Stimulated activated CD4-positive, alpha-beta T cell treated with anti-CD3 and anti-CD28 coated beads, Interleukin-12 subunit alpha, Interleukin-12 subunit beta, amount 100 ng/mL, for 48 hours (primary cell): ENCODE measurements at regions not wholly inside any gene's neighbourhood (a gene's known extent, or its start where the extent isn't known, plus 50 kb on each side); places are given as distances from the start of the nearest gene placed in this dataset.

Experiments used
- DNase-seq, 3 donors: peaks; one replicate each; pipeline ENCODE4 v3.0.0-alpha.2; 2020; ENCODE audit warnings: low read depth in 2 of 3, low spot score in 1 of 3

DNA sequence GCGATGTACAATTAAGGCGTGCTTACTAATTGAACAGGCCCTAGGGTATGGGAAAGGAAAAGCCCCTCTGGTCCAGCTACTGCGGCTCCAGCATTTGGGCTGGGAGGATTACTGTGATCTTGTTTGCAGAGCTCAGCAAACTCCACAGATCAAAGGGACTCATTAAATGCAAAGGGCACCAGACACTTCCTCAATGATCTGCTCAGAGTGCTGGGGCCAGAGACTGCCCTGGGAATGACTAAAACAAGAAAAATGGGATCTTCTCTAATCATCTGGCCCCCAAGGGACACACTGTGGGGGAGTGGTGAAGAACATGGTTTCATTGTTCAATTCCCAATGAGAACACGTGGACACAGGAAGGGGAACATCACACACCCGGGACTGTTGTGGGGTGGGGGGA, 85.0 kb downstream of the MARCHF4 start:
- no peak for DNase-seq

- DNase-seq: no peak
These were observed 85.6 kb downstream of the MARCHF4 start for GRCh38 chr2:216286616-216287231.

GRCh38 chr2:216285701-216286100, 86.6 kb downstream of the MARCHF4 start:
- DNase-seq: no peak

DNA sequence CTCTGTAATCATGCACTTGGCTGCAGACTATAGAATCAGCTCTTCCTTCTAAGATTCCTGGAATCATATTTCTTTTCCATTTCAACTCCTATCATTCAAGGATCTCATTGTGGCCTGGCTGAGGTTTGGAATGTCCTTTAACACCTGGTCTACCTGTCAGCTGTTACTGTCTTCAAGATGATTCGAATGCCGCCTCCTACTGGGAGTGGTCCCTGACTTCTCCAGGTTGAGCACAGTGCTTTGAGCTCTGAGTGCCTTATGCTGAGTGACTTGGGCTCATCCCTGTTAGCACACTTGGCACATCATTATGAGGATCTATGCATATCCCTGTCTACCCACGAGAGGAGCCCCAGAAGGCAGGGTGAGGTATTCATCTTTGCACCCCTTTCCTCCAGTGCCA, 87.6 kb downstream of the MARCHF4 start:
- no peak for DNase-seq

DNA sequence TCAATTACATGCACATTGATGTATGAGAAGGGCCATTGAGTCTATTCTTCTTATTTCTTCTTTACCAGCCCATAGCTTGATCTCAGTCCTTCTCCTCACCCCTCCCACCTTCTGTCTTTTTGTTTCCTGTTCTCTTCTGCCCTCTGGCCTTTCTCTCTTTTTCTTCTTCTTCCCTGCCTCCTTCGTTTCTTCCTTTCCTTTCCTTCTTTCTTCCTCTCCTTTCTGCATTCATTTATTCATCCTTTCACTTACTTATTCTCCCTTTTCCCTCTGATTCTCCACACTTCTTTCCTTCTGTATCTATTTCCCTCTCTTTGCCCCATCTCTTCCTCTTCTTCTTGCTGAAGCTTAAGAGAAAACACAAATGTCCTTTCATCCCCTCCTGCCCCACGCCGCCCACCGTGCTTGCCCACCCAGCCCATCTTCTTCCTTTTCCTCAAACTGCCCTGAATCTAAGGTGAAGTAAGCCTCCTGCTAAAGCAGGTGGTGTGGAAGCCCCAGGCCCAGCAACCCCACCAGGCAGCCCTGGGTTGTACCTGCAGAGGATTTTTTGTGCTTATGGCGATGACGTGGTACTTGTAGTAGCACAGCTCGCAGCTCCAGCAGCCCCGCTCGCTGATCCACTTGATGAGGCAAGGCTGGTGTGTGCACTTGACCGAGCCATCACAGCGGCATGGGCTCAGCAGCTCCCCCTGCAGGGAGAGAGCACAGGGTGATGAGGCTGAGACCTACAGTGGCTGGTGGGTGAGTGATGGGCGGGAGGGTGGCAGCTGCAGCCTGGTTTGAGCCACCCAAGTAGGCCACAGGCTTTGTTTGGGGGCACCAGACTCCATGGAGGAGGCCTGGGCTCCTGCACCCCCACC, 89.0 kb downstream of the MARCHF4 start:
- DNase-seq: peak; percentile 8 to 32 (median 25)

- no peak for DNase-seq
These were observed 90.4 kb downstream of the MARCHF4 start for GRCh38 chr2:216281876-216282275.

GRCh38 chr2:216281316-216281715, 91.0 kb downstream of the MARCHF4 start:
- no peak for DNase-seq

- DNase-seq: no peak
These were observed 92.8 kb downstream of the MARCHF4 start for GRCh38 chr2:216279459-216279858.

- DNase-seq: no peak
These were observed 93.3 kb downstream of the MARCHF4 start for GRCh38 chr2:216279031-216279430.

DNA sequence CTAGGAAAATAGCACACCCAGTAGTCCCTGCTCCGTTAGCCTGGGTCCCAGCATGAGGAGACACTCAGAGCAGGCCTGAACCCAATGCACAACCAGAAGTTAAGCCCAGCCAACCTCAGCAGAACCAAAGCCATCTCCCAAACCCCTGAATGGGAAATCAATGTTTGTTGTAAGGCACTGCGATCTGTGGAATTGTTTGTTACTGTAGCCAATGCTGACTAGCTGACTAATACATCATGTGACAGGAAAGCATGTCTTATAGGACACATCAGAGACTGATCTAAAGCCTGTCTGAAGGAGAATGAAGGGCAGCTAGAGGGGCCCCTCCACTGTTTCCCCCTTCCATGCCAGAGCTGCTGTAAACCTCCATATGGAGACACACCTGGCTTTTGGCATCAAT, 96.4 kb downstream of the MARCHF4 start:
- no peak for DNase-seq

DNA sequence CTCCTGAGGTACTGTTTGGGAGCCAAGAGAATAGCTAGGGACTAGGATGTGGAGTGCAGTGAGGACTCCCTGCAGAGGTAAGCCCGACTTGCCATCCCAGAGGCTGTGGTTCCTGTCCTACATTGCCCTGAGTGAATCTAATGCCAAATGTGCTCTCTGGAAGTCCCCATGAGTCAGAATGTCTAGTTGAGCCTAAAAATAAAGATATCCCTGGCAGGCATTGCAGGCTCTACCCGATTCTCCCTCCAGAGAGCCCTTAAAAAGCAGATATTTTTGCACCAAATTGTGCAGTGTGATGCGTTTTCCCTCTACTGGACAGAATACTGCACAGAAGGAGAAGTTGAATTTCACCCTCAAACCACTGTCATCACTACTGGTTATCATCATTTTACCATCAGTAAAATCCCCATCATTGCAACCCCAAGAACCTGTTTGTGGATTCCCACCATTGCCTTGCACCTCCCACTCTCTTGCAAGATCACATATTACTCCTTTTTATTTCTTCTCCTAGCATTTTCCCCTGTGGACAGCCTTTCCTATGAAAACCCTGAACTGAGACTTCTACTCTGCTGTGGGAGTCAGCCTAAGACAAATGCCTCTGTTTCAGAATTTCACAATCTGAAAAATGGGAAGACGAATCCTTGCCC, 98.0 kb downstream of the MARCHF4 start:
- no peak for DNase-seq

DNA sequence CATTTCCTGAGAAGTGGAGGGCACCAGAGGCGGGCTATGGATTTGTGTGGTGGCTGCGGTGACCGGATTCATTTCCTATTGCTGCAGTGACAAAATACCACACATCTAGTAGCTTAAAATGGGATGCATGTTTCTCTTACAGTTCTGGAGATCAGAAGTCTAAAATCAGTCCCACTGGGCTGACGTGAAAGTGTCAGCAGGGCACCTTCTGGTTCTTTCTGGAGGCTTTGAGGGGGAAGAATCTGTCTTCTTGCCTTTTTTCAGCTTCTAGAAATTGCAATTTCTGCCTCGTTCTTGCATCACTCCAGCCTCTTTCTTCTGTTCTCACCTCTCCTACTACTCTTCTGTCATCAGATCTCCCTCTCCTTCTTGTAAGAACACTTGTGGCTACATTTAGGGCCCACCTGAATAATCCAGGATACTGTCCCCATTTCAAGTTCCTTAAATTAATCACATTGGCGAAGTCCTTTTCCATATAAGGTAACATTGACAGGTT, 111.2 kb downstream of the MARCHF4 start:
- DNase-seq: no peak

DNA sequence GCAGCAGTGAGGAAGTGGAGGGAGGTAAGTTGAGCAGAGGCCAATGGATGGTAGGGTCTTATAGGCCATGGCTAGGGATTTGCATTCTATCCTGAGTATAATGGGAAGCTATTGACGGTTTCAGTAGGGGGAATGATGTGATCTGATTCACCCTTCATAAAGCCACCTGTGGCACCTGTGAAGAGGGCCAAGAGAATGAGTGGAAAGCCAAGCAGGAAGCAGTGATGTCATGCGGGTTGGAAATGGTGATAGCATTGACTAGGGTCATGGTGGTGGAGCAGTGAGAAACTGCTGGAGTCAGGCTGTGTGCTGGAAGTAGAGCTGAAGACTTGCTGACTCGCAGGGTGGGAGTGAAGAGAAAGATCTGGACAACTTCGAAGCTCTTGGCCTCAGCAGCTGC, 111.7 kb downstream of the MARCHF4 start:
- DNase-seq: no peak

- DNase-seq: no peak
These were observed 113.2 kb downstream of the MARCHF4 start for GRCh38 chr2:216259081-216259480.

DNA sequence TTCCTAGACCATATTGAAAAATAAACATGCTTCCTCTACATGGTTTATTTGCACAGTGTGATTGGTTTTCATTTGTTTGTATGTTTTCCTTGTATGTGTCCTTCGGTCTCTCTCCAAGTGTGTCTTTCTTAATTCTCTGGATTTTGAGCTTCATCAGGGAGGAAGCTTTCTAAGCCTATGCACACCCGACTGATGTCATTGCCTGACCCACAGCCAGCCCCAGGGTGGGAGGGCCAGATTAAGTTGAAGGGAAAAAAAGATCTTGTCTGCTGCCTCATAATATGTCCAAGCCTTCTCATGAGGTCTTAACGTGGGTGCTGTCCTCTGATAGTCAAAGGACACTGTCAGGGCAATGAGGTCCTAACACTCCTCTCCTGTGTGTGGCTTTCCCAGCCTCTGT, 115.2 kb downstream of the MARCHF4 start:
- DNase-seq: no peak
